RWPE2 (cell line): ENCODE measurements at regions not wholly inside any gene's neighbourhood (a gene's known extent, or its start where the extent isn't known, plus 50 kb on each side); places are given as distances from the start of the nearest gene placed in this dataset.

Experiments
- ATAC-seq: fragments of 200-7000 bp; cut with Tn5 transposase; 3 replicates; pipeline ENCODE4 v1.9.1; 2021; ENCODE audit warnings: low read depth
- DNase-seq: peaks from one replicate; pipeline ENCODE4 v3.0.0-alpha.2; 2020; ENCODE audit warnings: low spot score
- H3K27ac ChIP-seq: fragments of 450-650 bp; 2 replicates; pipeline ENCODE4 v1.5.1; 2017; ENCODE audit warnings: mild to moderate bottlenecking; ENCODE audit not compliant: poor library complexity, severe bottlenecking
- H3K27me3 ChIP-seq: fragments of 250-450 bp; sonication (Bioruptor Pico); 2 replicates; pipeline ENCODE4 v1.5.1; 2021; ENCODE audit warnings: mild to moderate bottlenecking, moderate library complexity; ENCODE audit not compliant: insufficient read depth, poor library complexity, severe bottlenecking
- H3K36me3 ChIP-seq: fragments of 250-450 bp; sonication (Bioruptor Pico); 2 replicates; pipeline ENCODE4 v1.5.1; 2020; ENCODE audit warnings: low read depth, mild to moderate bottlenecking, moderate library complexity
- H3K4me1 ChIP-seq: fragments of 250-450 bp; sonication (Bioruptor Pico); 2 replicates; pipeline ENCODE4 v1.5.1; 2021; ENCODE audit warnings: mild to moderate bottlenecking, moderate library complexity; ENCODE audit not compliant: insufficient read depth, poor library complexity, severe bottlenecking
- H3K4me3 ChIP-seq: fragments of 250-450 bp; sonication (Bioruptor Pico); 2 replicates; pipeline ENCODE4 v1.5.1; 2021; ENCODE audit warnings: mild to moderate bottlenecking, moderate library complexity; ENCODE audit not compliant: severe bottlenecking
- H3K9me3 ChIP-seq: fragments of 250-450 bp; sonication (Bioruptor Pico); 2 replicates; pipeline ENCODE4 v1.5.1; 2021; ENCODE audit warnings: mild to moderate bottlenecking, moderate library complexity; ENCODE audit not compliant: severe bottlenecking
- CTCF ChIP-seq: fragments of 450-650 bp; IDR thresholded peaks from one replicate; pipeline ENCODE4 v1.5.1; 2017; ENCODE audit warnings: mild to moderate bottlenecking, moderate library complexity; ENCODE audit not compliant: poor library complexity, severe bottlenecking

- Histone ChIP-seq H3K27ac (no peak overlapping the region), H3K4me1 (peaks cover 4% of the 10 kb centered on the region), H3K4me3 (no peak overlapping the region), H3K9me3 (no peaks in the 10 kb centered on the region), H3K36me3 (no peaks in the 10 kb centered on the region), H3K27me3 (no peaks in the 10 kb centered on the region)
- ATAC-seq = no peak
- no peak for TF ChIP-seq CTCF
- DNase-seq = no peak
Measured at GRCh38 chr18:3395466-3395865, 54.5 kb upstream of the TGIF1 start.

GRCh38 chr18:3397031-3397750 is 52.8 kb upstream of the TGIF1 start:
- peaks cover 4% of the 10 kb centered on the region for H3K4me1 ChIP-seq
- DNase-seq (no peak), ATAC-seq (no peak)
- no peak overlapping the region for H3K27ac ChIP-seq
- H3K4me3 ChIP-seq = no peak overlapping the region
- H3K36me3 ChIP-seq = no peaks in the 10 kb centered on the region
- TF ChIP-seq CTCF = no peak
- H3K9me3 ChIP-seq = peaks cover 2% of the 10 kb centered on the region
- H3K27me3 ChIP-seq = no peaks in the 10 kb centered on the region

DNA sequence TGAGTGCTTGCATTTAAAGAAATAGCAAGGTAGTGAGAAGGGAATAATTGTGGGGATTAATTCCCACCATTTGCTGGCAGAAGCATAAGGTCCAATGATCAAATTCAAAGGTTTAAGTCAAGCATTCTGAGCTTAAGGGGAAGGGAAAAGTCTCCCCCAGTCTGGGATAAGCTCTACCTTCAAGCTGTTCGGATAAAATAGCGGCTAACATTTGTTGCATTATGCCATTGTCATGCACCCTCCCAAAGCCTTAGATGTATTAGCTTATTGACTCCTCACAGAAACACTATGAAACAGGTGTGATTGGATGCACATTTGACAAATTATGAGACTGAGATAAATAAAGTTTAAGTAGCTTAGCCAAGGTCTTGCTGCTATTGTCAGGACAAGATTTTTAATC is 52.2 kb upstream of the TGIF1 start:
- H3K4me3 ChIP-seq = no peak overlapping the region
- peaks cover 4% of the 10 kb centered on the region for H3K4me1 ChIP-seq
- no peak for DNase-seq
- no peaks in the 10 kb centered on the region for H3K27me3 ChIP-seq
- no peak overlapping the region for H3K27ac ChIP-seq
- H3K36me3 ChIP-seq = no peaks in the 10 kb centered on the region
- H3K9me3 ChIP-seq = peaks cover 2% of the 10 kb centered on the region
- ATAC-seq = no peak
- TF ChIP-seq CTCF = no peak
